Spleen (tissue), 7 donors: ENCODE measurements at regions not wholly inside any gene's neighbourhood (a gene's known extent, or its start where the extent isn't known, plus 50 kb on each side); places are given as distances from the start of the nearest gene placed in this dataset.

Source experiments
- CTCF ChIP-seq, 11 experiments: fragments of 200-600 bp in 7 of 11; fragments of 450-650 bp in 4 of 11; sonication (generic) in 4 of 11; IDR thresholded peaks in 8 of 11; conservative IDR thresholded peaks in 3 of 11; 1 replicate in 7 of 11; 2 replicates in 4 of 11; pipeline versions ENCODE4 v1.4.0 to v1.8.0; 2016 to 2021; ENCODE audit warnings: antibody characterized with exemption in 11 of 11, inconsistent platforms in 4 of 11, mild to moderate bottlenecking in 1 of 11
- POLR2A ChIP-seq, 3 donors: fragments of 450-650 bp; IDR thresholded peaks; one replicate each; pipeline ENCODE4 v1.5.1; 2017; ENCODE audit warnings: antibody characterized with exemption in 3 of 3, mild to moderate bottlenecking in 1 of 3
- donor health status: DM: no; HTN: no; CAD: no; lungs with moderate emphysema.
- donor health status: DM: no; HTN: no; CAD: no.
- donor health status: DM: no; HTN: no; CAD: no.

GRCh38 chrX:69014200-69014599 is 151.1 kb downstream of the PJA1 start:
- TF ChIP-seq CTCF (IDR thresholded peaks at IDR 0.05 in 8 of 11, conservative IDR thresholded peaks at IDR 0.05 in 3 of 11) = no peak
- no peak for TF ChIP-seq POLR2A (IDR thresholded peaks at IDR 0.05)
